ENCODE measurements at regions not wholly inside any gene's neighbourhood (a gene's known extent, or its start where the extent isn't known, plus 50 kb on each side); places are given as distances from the start of the nearest gene placed in this dataset.

DNA sequence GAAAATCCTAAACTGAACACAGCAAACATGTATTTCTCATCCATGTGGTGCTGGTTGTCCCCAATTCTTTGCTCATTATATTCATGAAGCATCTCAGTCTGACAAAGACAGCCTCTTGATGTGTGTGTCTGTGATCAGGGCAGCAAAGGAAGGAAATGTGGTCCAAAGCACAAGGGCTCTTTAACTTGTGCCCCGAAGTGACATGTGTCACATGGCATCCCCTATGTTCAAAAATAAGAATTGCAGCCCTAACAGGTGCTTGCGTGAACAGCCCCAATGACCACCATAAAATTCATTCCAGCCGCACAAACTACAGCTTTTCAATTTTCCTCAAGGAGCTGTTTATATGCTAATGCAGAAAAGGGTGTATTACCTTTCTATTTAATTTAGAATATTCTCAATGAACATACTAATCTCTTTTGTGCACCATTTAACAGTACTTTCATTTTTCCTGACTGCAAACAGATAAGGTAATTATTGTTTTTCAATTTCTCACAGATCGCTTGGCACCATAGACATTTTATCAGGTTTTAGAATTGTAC, 231.9 kb upstream of the CTSO start:
- H3K9me3 ChIP-seq, result no peaks in the 10 kb centered on the region
- H3K4me3 ChIP-seq, result no peak overlapping the region
- no peaks in the 10 kb centered on the region for H3K36me3 ChIP-seq
- no peak overlapping the region for H3K27ac ChIP-seq
- intact Hi-C loops (cut with DNase I), result no loop called here
- H3K4me1 ChIP-seq, result no peaks in the 10 kb centered on the region
- TF ChIP-seq POLR2AphosphoS5 (IDR thresholded peaks at IDR 0.05; ENCODE audit: insufficient read depth in 1 of 2, low read depth in 1 of 2) (no peak), POLR2A (IDR thresholded peaks at IDR 0.05) (no peak), CTCF (IDR thresholded peaks at IDR 0.05) (no peak)
- no peak for DNase-seq (ENCODE audit: extremely low spot score in 2 of 2)
- no peaks in the 10 kb centered on the region for H3K27me3 ChIP-seq

GRCh38 chr4:156182269-156182668, 228.6 kb upstream of the CTSO start:
- Histone ChIP-seq H3K9me3 (no peaks in the 10 kb centered on the region), H3K36me3 (no peaks in the 10 kb centered on the region), H3K4me3 (no peak overlapping the region), H3K27ac (no peak overlapping the region), H3K4me1 (no peaks in the 10 kb centered on the region), H3K27me3 (no peaks in the 10 kb centered on the region)
- DNase-seq (ENCODE audit: extremely low spot score in 2 of 2), result no peak
- intact Hi-C loops (cut with DNase I), result no loop called here
- TF ChIP-seq POLR2A (IDR thresholded peaks at IDR 0.05), result no peak
- TF ChIP-seq CTCF (IDR thresholded peaks at IDR 0.05), result no peak
- no peak for TF ChIP-seq POLR2AphosphoS5 (IDR thresholded peaks at IDR 0.05; ENCODE audit: insufficient read depth in 1 of 2, low read depth in 1 of 2)

DNA sequence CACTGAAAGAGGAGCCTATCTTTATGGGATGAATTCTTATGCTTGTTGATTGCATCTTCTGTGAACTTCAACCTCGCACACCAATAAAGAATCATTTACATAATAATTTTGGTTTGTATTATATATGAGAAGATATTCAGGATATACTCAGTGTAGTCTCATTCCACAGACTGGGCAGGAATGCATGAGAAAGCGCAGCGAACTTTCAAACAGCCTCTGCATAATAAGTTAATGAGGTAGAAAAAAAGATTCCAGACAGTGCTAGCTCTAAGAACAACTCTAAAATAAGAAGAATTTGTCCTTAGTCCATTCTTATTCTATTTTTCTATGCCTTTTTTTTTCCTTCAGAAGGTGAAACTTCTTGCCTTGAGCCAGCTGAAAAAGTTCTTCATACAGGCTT, 224.3 kb upstream of the CTSO start:
- intact Hi-C loops (cut with DNase I), result no loop called here
- no peak for TF ChIP-seq CTCF (IDR thresholded peaks at IDR 0.05)
- TF ChIP-seq POLR2A (IDR thresholded peaks at IDR 0.05), result no peak
- no peak for TF ChIP-seq POLR2AphosphoS5 (IDR thresholded peaks at IDR 0.05; ENCODE audit: insufficient read depth in 1 of 2, low read depth in 1 of 2)
- Histone ChIP-seq H3K9me3 (no peaks in the 10 kb centered on the region), H3K27ac (no peak overlapping the region), H3K4me3 (no peak overlapping the region), H3K4me1 (no peaks in the 10 kb centered on the region), H3K36me3 (no peaks in the 10 kb centered on the region), H3K27me3 (no peaks in the 10 kb centered on the region)
- DNase-seq (ENCODE audit: extremely low spot score in 2 of 2), result no peak

GRCh38 chr4:156176896-156177295, 223.2 kb upstream of the CTSO start:
- Histone ChIP-seq H3K4me3 (no peak overlapping the region), H3K27ac (no peak overlapping the region), H3K4me1 (no peaks in the 10 kb centered on the region), H3K9me3 (no peaks in the 10 kb centered on the region), H3K36me3 (no peaks in the 10 kb centered on the region), H3K27me3 (no peaks in the 10 kb centered on the region)
- intact Hi-C loops (cut with DNase I), result no loop called here
- no peak for TF ChIP-seq POLR2A (IDR thresholded peaks at IDR 0.05)
- no peak for TF ChIP-seq POLR2AphosphoS5 (IDR thresholded peaks at IDR 0.05; ENCODE audit: insufficient read depth in 1 of 2, low read depth in 1 of 2)
- no peak for TF ChIP-seq CTCF (IDR thresholded peaks at IDR 0.05)
- DNase-seq (ENCODE audit: extremely low spot score in 2 of 2), result no peak

GRCh38 chr4:156173937-156174336, 220.3 kb upstream of the CTSO start:
- TF ChIP-seq POLR2A (IDR thresholded peaks at IDR 0.05), result no peak
- TF ChIP-seq POLR2AphosphoS5 (IDR thresholded peaks at IDR 0.05; ENCODE audit: insufficient read depth in 1 of 2, low read depth in 1 of 2), result no peak
- TF ChIP-seq CTCF (IDR thresholded peaks at IDR 0.05), result no peak
- Histone ChIP-seq H3K4me1 (no peaks in the 10 kb centered on the region), H3K27ac (no peak overlapping the region), H3K27me3 (no peaks in the 10 kb centered on the region), H3K4me3 (no peak overlapping the region), H3K9me3 (no peaks in the 10 kb centered on the region), H3K36me3 (no peaks in the 10 kb centered on the region)
- intact Hi-C loops (cut with DNase I), result no loop called here
- no peak for DNase-seq (ENCODE audit: extremely low spot score in 2 of 2)
